Loucy (cell line): ENCODE measurements at regions not wholly inside any gene's neighbourhood (a gene's known extent, or its start where the extent isn't known, plus 50 kb on each side); places are given as distances from the start of the nearest gene placed in this dataset.
A peak's percentile ranks its signal among the peaks of the same experiment; 100 is the strongest.

Experiments
- H2AFZ ChIP-seq: fragments of 200-600 bp; sonication (generic); 2 replicates; pipeline ENCODE4 v1.6.0; 2016; ENCODE audit warnings: antibody characterized with exemption, mild to moderate bottlenecking, low read length, moderate library complexity
- H3F3A ChIP-seq: fragments of 200-600 bp; 2 replicates; pipeline ENCODE4 v1.6.0; 2016; ENCODE audit warnings: antibody characterized with exemption, low read depth, mild to moderate bottlenecking
- H3K27me3 ChIP-seq: fragments of 200-600 bp; sonication (generic); 2 replicates; pipeline ENCODE4 v1.6.1; 2014; ENCODE audit warnings: low read length, mild to moderate bottlenecking; ENCODE audit not compliant: insufficient read depth, poor library complexity, severe bottlenecking
- H3K36me3 ChIP-seq: fragments of 200-600 bp; sonication (generic); 2 replicates; pipeline ENCODE4 v1.6.1; 2016; ENCODE audit warnings: low read length; ENCODE audit not compliant: insufficient read depth
- H3K4me1 ChIP-seq: fragments of 200-600 bp; sonication (generic); 2 replicates; pipeline ENCODE4 v1.5.1; 2014; ENCODE audit warnings: low read length, mild to moderate bottlenecking; ENCODE audit not compliant: insufficient read depth, poor library complexity, severe bottlenecking
- H3K4me2 ChIP-seq: fragments of 200-600 bp; sonication (generic); 2 replicates; pipeline ENCODE4 v1.6.0; 2014; ENCODE audit warnings: antibody characterized with exemption, low read length, low read depth, mild to moderate bottlenecking; ENCODE audit not compliant: poor library complexity, severe bottlenecking
- H3K4me3 ChIP-seq: fragments of 200-600 bp; sonication (generic); 2 replicates; pipeline ENCODE4 v1.5.1; 2014; ENCODE audit warnings: low read length, mild to moderate bottlenecking, mixed read lengths; ENCODE audit not compliant: poor library complexity, severe bottlenecking
- H3K79me2 ChIP-seq: fragments of 200-600 bp; sonication (generic); 2 replicates; pipeline ENCODE4 v1.6.1; 2014; ENCODE audit warnings: low read length; ENCODE audit not compliant: insufficient read depth
- H3K9ac ChIP-seq: fragments of 200-600 bp; sonication (generic); 2 replicates; pipeline ENCODE4 v1.6.0; 2014; ENCODE audit warnings: mild to moderate bottlenecking, low read depth, low read length, moderate library complexity; ENCODE audit not compliant: poor library complexity, severe bottlenecking
- H3K9me2 ChIP-seq: fragments of 200-600 bp; sonication (generic); replicated peaks from 2 replicates; pipeline ENCODE4 v1.6.1; 2016; ENCODE audit warnings: low read depth, low read length, mixed read lengths
- H3K9me3 ChIP-seq: fragments of 200-600 bp; sonication (generic); 2 replicates; pipeline ENCODE4 v1.6.1; 2014; ENCODE audit warnings: mild to moderate bottlenecking, antibody characterized with exemption, low read length, low read depth; ENCODE audit not compliant: insufficient read depth
- H4K20me1 ChIP-seq: fragments of 200-600 bp; sonication (generic); 2 replicates; pipeline ENCODE4 v1.6.0; 2014; ENCODE audit warnings: antibody characterized with exemption, low read length, mild to moderate bottlenecking; ENCODE audit not compliant: insufficient read depth, poor library complexity, severe bottlenecking
- CTCF ChIP-seq: fragments of 200-600 bp; sonication (generic); conservative IDR thresholded peaks from 2 replicates; pipeline ENCODE4 v1.5.1; 2014; ENCODE audit warnings: mild to moderate bottlenecking, antibody characterized with exemption, low read length
- EZH2phosphoT487 ChIP-seq: fragments of 200-600 bp; IDR thresholded peaks from 2 replicates; pipeline ENCODE4 v1.6.1; 2018; ENCODE audit warnings: antibody characterized with exemption, mild to moderate bottlenecking, moderate library complexity, borderline replicate concordance

- H3K9me3 ChIP-seq, result no peaks in the 10 kb centered on the region
- H3K9me2 ChIP-seq, result no peaks in the 10 kb centered on the region
- no peaks in the 10 kb centered on the region for H3F3A ChIP-seq
- no peaks in the 10 kb centered on the region for H3K79me2 ChIP-seq
- H3K36me3 ChIP-seq, result no peaks in the 10 kb centered on the region
- TF ChIP-seq EZH2phosphoT487, result no peak
- no peak overlapping the region for H3K9ac ChIP-seq
- H4K20me1 ChIP-seq, result no peaks in the 10 kb centered on the region
- H3K4me3 ChIP-seq, result no peak overlapping the region
- no peak overlapping the region for H3K4me2 ChIP-seq
- H2AFZ ChIP-seq, result no peak overlapping the region
- no peaks in the 10 kb centered on the region for H3K4me1 ChIP-seq
- H3K27me3 ChIP-seq, result no peaks in the 10 kb centered on the region
Measured at GRCh38 chr6:10262505-10262904, 152.4 kb downstream of the TFAP2A start.

GRCh38 chr6:10259671-10260070 lies 155.2 kb downstream of the TFAP2A start:
- H3K36me3 ChIP-seq, result no peaks in the 10 kb centered on the region
- no peak overlapping the region for H3K9ac ChIP-seq
- H3K4me2 ChIP-seq, result no peak overlapping the region
- H3K9me3 ChIP-seq, result no peaks in the 10 kb centered on the region; the same call in 1 of the 2 replicates
- no peaks in the 10 kb centered on the region for H3K9me2 ChIP-seq
- no peaks in the 10 kb centered on the region for H4K20me1 ChIP-seq
- no peak for TF ChIP-seq CTCF
- no peak for TF ChIP-seq EZH2phosphoT487
- no peaks in the 10 kb centered on the region for H3K4me1 ChIP-seq
- H3K4me3 ChIP-seq, result no peak overlapping the region
- H2AFZ ChIP-seq, result no peak overlapping the region
- no peaks in the 10 kb centered on the region for H3K27me3 ChIP-seq
- no peaks in the 10 kb centered on the region for H3F3A ChIP-seq
- H3K79me2 ChIP-seq, result no peaks in the 10 kb centered on the region

- H3F3A ChIP-seq, result no peaks in the 10 kb centered on the region
- H3K9me3 ChIP-seq, result no peaks in the 10 kb centered on the region; the same call in 1 of the 2 replicates
- H3K36me3 ChIP-seq, result no peaks in the 10 kb centered on the region
- no peaks in the 10 kb centered on the region for H3K27me3 ChIP-seq
- no peak overlapping the region for H2AFZ ChIP-seq
- no peaks in the 10 kb centered on the region for H3K4me1 ChIP-seq
- no peak overlapping the region for H3K4me3 ChIP-seq
- no peaks in the 10 kb centered on the region for H4K20me1 ChIP-seq
- no peak overlapping the region for H3K9ac ChIP-seq
- no peak overlapping the region for H3K4me2 ChIP-seq
- no peaks in the 10 kb centered on the region for H3K79me2 ChIP-seq
- H3K9me2 ChIP-seq, result no peaks in the 10 kb centered on the region
- TF ChIP-seq EZH2phosphoT487 (no peak), CTCF (no peak)
Measured at GRCh38 chr6:10258341-10258740, 156.5 kb downstream of the TFAP2A start.

GRCh38 chr6:10256113-10256690 lies 158.7 kb downstream of the TFAP2A start:
- no peak overlapping the region for H3K4me2 ChIP-seq
- H3F3A ChIP-seq, result no peaks in the 10 kb centered on the region
- no peak overlapping the region for H2AFZ ChIP-seq
- H3K79me2 ChIP-seq, result no peaks in the 10 kb centered on the region
- H3K4me1 ChIP-seq, result no peaks in the 10 kb centered on the region
- no peaks in the 10 kb centered on the region for H3K27me3 ChIP-seq
- no peaks in the 10 kb centered on the region; the same call in 1 of the 2 replicates for H3K9me3 ChIP-seq
- H3K9me2 ChIP-seq, result no peaks in the 10 kb centered on the region
- H3K9ac ChIP-seq, result no peak overlapping the region
- H3K4me3 ChIP-seq, result no peak overlapping the region
- no peaks in the 10 kb centered on the region for H4K20me1 ChIP-seq
- peak; percentile 42 for TF ChIP-seq CTCF
- no peak for TF ChIP-seq EZH2phosphoT487
- no peaks in the 10 kb centered on the region for H3K36me3 ChIP-seq
